Astrocyte (in vitro differentiated cells and primary cell): ENCODE measurements at regions not wholly inside any gene's neighbourhood (a gene's known extent, or its start where the extent isn't known, plus 50 kb on each side); places are given as distances from the start of the nearest gene placed in this dataset.

Experiments used
- CTCF ChIP-seq: IDR thresholded peaks from 2 replicates; pipeline ENCODE4 v1.5.1; 2011; ENCODE audit warnings: low read depth, mild to moderate bottlenecking, inconsistent platforms, low read length, moderate library complexity; ENCODE audit not compliant: insufficient read depth
- EZH2 ChIP-seq: IDR thresholded peaks from 2 replicates; pipeline ENCODE4 v1.6.1; 2012; ENCODE audit warnings: mild to moderate bottlenecking, low read length, inconsistent platforms; ENCODE audit not compliant: insufficient read depth

GRCh38 chr12:92237762-92238523, 92.3 kb upstream of the BTG1 start:
- TF ChIP-seq CTCF (no peak), EZH2 (no peak)
